ENCODE measurements at regions not wholly inside any gene's neighbourhood (a gene's known extent, or its start where the extent isn't known, plus 50 kb on each side); places are given as distances from the start of the nearest gene placed in this dataset.
"Not testable (repeated sequence)": the region's sequence is repeated elsewhere in the genome, so short reads cannot be mapped to it uniquely, and the experiment has no call there.

DNA sequence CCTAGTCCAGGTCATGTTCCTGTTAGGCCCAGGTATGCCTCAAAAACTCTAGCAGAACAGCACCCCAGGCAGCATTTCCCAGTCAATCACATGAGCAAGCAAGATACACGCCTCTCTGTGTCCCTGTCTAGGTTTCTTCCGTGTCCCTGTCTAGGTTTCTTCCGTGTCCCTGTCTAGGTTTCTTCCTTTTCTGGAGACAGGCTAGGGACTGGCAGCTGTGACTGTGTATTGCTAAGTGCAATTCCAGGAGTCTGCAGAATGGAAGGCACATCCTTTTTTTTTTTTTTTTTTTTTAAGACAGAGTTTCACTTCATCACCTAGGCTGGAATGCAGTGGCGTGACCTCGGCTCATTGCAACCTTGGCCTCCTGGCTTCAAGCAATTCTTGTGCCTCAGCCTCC is 77.6 kb downstream of the SETD4 start:
- FAIRE-seq (no peak), DNase-seq (ENCODE audit: low spot score in 2 of 2) (no peak)

DNA sequence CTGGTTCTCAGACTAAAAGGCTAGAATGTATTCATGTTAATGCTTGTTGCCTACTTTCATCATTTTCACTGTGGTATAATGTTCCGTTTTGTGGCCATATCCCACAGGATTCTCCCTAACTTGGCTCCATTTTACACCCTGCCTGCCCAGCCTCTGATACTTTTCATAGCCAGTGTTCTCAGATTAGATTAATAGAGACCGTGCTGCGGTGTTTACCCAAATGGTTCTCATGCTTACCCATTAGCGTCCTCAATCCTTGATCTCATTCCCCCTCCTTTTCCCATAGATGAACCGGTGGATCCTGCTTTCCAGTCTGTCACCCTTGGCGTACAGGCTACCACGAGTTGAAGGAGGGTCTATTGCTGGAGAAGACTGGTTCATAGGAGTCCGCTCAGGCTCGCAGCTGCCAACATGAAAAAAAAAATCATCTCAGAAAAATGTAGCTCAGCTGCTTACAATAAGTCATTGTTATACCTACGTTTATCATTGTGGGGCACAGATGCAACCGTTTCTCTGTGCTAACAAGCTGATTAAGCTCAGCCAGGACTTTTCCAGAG is 78.7 kb downstream of the SETD4 start:
- FAIRE-seq (no peak), DNase-seq (ENCODE audit: low spot score in 2 of 2) (no peak)

DNA sequence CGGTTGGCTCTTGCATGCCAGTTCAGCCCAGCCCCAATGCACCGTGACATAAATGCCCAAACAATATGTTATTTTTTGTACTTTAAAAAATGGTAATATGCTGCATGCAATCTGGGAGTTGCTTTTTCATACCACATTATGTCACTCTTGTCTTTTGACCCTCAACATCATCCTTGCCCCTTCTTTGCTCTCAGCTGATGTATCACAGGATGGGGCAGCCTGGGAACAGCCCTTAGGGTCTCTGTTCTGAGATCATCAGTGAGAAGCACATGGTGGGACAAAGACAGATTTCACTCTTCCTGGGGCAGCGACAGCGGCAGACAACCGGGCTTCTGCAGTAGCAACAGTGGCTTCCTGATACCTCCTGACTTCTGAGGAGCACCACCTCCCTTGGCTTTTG is 79.5 kb downstream of the SETD4 start:
- DNase-seq (ENCODE audit: low spot score in 2 of 2) (no peak), FAIRE-seq (no peak)

DNA sequence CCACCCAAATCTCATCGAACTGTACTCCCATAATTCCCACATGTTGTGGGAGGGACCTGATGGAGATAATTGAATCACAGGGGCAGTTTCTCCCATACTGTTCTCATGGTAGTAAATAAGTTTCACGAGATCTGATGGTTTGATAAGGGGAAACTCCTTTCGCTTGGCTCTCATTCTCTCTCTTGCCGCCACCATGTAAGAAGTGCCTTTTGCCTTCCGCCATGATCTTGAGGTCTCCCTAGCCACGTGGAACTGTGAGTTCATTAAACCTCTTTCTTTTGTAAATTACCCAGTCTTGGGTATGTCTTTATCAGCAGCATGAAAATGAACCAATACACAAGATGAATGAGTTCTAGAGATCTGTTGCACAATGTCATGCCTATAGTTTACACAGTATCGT is 82.5 kb downstream of the SETD4 start:
- not testable (repeated sequence) for FAIRE-seq; DNase-seq (ENCODE audit: low spot score in 2 of 2)

DNA sequence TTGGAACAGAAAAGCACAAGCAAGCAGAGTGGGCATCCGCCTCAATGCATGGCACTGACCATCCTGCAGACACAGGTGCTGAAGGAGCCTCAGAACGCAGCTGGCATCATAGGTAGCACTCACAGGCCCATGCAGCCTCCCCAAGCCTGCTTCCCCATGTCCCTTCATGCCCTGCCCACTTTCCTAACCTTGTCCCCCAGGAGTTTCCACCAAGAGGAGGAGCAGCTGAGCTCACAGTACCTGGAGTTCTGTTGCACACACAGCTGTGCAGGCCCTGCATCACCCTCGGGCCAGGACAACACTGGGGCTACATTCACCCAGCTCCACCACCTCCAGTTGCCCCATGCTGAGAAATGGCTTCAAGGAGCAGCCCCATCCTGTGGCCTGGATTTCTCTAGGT is 83.4 kb downstream of the SETD4 start:
- FAIRE-seq (no peak), DNase-seq (ENCODE audit: low spot score in 2 of 2) (no peak)

DNA sequence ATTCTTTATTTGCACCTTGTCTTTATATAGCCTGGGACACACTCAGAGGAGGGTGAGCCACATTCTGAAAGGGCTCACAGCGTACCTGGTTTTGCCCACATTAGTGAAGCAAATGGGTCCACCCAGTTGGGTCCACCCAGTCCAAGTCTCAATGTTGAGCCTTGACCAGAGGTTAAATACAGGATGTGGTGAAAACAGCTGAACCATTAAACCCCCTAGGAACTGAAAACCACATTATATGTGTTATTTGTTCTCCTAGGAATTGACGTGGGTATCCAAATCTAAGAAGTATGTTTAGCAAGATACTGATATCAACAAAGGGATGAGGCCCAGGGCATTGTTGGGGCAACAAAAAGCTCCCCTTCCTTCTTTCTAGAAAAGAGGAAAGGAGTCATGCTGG is 83.8 kb downstream of the SETD4 start:
- no peak for DNase-seq (ENCODE audit: low spot score in 2 of 2)
- FAIRE-seq, result no peak

DNA sequence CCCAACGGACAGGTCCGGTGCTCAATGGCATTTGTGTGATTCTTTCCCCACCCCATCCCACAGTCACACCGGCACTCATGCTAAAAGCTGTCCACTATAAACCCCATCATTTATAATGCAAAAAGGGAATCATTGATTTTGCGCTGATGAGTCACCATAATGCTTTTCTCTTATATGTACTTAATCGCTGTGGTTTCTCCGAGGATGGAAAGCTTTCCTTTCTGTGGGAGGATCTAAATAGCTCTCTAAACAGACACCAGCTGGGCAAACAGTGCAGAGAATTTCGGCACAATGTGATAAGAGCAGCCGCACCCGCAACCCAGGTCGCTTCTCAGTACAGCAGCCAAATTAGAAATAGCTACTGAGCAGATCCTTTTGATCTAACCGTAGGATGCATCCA is 85.6 kb downstream of the SETD4 start:
- no peak for FAIRE-seq
- no peak for DNase-seq (ENCODE audit: low spot score in 2 of 2)

DNA sequence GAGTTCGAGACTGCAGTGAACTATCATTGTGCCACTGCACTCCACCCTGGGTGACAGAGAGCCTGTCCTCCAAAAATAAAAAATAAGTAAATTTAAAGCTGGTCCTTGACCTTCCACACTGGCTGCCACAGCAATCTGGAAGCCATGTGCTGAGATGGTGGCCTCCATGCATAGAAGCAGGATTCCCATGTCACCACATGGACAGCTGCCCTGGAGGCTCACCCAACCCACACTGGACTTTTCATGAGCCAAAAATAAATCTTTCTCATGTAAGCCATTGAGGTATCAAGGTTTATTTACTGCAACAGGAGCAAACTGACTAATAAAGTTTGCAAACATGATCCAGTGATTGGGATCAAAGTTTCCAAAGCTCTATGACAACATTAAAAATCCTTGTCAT is 88.5 kb downstream of the SETD4 start:
- DNase-seq (ENCODE audit: low spot score in 2 of 2) (no peak), FAIRE-seq (no peak)

DNA sequence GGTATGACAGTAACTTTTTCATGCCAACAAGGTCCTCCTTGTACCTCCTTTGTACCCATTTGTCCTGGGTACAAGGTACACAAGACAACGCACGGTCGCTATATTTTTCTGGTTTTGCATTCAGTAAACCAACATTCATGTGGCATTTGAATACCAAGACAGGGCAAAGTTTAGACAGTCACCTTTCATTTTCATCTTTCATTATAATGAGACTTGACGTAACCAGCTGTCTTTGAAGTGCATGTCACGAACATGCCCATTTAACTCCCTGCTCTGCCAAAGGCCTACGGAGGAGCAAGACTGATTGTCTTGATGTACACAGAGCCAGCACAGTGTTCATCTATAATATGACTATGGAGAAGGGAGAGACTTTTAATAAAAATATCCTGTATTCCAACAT is 91.0 kb downstream of the SETD4 start:
- no peak for FAIRE-seq
- no peak for DNase-seq (ENCODE audit: low spot score in 2 of 2)

DNA sequence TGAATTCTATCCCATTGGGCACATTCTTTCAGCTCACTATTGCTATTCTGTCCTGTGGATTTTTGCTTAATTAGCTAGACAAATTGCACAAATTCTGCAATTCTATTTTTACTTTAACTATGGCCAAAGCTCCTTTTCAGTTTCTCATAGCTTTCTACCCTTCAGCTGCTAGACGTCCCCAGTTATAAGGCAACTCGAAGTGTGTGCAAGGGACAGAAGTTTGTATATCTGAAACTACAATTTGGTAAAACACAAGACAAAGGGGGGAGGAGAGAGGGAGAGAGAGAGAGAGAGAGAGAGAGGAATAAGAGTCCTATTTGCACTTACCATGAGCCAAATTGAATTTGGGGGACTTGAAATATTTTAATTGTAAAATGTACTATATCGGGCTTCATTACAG is 91.8 kb downstream of the SETD4 start:
- FAIRE-seq (no peak), DNase-seq (ENCODE audit: low spot score in 2 of 2) (no peak)

DNA sequence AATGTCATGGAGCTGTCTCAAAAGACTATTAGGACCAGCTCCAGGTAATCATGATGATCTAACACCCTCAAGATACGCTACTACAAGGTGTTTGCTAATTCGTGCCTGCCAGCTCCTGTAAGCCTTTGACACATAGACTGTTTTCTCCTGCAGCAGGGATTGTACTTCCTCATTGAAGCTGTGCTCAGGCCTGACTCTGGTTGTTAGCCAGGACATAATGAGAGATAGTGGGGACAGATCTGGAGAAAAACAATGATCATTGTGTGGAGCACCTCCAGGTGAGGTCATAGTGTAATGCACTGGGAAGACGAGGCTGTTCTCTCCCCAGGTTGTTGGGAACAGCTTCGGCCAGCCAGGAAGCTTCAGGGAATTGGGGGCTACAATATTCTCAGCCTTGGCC is 94.6 kb downstream of the SETD4 start:
- FAIRE-seq, result no peak
- no peak for DNase-seq (ENCODE audit: low spot score in 2 of 2)

DNA sequence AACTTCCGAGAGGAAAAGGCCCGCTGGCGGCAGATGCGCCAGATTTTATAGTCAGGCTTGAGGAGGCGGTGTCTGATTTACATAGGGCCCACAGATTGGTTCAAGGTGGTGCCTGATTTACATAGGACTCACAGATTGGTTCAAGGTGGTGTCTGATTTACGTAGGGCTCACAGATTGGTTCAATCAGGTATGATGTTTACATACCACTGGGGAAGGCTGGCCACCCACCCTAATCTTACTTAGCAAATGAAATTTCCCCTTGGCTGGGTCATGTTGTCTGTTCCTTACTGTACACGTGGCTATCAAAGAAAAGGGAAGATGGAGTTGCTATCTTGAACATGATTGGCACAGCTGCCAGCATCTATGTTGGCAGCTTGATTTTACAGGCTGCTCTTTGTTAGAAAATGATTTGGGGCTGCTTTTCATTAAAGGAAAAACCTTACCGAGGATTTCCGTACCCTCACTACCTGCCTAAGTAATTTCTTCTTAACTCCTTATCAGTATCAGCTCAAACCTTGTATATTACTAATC is 96.3 kb downstream of the SETD4 start:
- no peak for FAIRE-seq
- no peak for DNase-seq (ENCODE audit: low spot score in 2 of 2)

DNA sequence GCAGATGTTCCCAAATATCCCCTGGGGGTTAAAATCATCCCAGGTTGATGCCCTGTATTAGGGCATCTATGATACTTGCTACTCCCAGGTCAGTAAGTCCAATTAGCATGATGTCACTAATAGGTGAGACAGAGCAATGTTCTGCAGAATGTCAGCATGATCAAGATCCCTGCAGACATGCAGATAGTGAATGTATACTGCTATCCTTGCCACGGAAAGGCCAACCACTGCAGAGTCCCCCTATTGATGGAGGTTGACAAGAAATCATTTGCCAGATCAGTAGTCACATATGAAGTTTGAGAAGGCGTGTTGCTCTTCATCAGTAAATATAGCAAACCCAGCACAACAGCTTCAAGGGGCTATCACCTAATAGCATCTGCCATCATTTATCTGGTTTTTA is 97.4 kb downstream of the SETD4 start:
- DNase-seq (ENCODE audit: low spot score in 2 of 2) (no peak), FAIRE-seq (no peak)

DNA sequence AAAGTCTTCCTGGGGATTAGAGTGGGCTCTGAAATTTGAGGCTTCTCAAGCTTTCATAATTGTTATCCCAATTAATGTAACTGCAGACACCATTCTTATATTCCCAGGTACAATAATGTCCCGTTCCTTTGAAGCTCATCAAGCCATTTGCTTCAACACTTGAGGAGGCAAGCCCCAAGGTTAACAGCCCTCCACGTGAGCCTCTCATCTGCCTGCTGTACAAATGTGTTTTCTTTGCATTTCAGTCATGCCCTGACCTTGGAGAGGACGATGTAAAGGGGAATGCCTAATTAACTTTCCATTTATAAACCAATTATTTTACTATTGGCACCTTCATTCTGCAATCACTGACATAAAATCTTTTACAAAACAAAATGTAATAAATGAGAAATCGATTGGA is 106.3 kb downstream of the SETD4 start:
- no peak for FAIRE-seq
- no peak for DNase-seq (ENCODE audit: low spot score in 2 of 2)

DNA sequence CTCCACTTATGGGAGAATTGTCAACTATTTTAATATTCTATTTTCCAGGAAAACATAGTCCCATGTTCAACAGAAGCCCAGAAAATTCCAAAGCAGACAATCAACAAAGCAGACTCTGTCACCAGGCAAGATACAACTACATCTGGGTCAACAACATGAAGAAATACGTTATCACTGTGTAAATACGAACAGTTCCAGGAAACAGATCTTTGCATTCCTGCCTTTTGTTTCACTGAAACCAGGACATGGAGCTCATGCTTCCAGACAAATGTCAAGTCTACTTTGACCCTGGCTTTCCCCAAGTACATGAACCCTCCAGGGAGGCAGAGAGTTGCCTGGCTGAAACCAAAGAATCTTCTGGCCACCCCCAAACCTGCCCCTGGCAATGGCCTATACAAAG is 106.7 kb downstream of the SETD4 start:
- DNase-seq (ENCODE audit: low spot score in 2 of 2) (no peak), FAIRE-seq (no peak)

DNA sequence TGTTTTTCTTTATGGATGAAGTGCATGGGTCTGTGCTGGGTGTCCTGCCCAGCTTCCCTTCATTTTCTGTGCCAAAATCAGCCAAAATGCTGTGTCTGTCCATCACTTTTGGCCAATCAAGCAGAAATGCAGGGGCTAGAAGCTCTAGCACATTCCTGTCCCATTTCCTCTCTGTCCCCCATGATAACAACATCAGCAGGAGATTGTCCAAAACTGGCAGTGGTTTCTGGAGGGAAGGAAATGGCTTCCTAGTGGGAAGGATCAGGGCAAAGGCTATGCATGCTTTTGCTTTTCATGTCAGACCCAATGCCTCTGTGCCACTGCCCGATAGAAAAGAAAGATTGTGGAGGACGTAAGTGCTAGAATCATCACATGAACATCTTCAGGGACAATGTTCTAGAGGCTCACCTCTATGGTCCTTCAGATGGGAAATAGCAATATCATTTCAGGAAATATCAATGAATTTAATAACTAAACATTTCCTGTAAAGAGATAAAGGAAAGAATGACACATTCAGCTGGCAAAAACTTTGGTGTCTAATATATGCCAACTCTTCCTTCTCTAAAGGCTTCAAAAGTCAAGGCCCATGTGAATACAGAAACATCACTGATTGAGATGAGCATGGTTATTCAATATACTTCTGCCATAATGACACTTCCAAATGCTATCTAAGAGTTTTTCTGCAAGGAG is 107.5 kb downstream of the SETD4 start:
- FAIRE-seq, result no peak
- DNase-seq (ENCODE audit: low spot score in 2 of 2), result no peak

DNA sequence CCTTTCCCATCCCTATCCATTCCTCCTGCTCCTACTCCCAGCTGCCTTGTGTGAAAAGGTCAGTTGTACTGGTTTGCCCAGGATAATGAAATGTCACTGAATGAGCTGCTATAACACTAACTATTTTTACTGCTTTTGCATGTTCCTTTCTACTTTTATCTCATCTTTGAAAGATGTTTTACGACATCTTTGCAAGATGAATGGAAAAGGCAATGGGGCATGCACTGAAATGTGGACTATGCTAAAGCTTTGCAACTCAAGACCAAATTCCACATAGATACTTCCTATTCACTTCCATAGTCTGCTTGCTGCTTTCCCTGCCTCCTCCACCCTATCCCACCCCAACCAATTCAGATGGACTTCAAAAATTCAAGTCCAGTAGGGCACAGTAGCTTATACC is 111.3 kb downstream of the SETD4 start:
- FAIRE-seq (no peak), DNase-seq (ENCODE audit: low spot score in 2 of 2) (no peak)

DNA sequence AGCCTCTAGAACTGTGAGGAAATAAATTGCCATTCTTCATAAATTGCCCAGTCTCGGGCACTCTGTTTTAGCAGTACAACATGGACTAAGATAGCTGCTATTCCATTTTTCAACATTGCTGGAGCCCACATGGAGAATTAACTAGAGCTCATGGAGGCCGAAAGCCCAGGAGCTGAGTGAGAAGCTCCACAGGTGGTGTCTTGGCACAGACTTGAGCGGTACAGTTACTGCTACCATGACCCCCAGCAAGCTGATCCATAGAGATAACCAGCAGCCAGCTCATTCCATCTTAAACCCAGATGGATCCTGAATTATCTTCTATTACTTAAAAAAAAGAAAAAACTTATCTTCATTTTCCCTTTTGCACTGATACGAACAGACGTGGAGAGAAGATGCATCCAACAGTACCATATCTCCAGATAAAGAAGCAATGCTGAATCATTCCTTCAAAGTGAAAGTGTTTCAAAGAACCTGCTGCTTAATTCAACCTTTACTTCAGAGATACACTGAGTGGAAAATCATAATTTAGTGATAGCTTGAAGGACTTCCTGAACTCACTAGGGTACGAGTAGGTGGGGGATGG is 115.1 kb downstream of the SETD4 start:
- FAIRE-seq (no peak), DNase-seq (ENCODE audit: low spot score in 2 of 2) (no peak)

DNA sequence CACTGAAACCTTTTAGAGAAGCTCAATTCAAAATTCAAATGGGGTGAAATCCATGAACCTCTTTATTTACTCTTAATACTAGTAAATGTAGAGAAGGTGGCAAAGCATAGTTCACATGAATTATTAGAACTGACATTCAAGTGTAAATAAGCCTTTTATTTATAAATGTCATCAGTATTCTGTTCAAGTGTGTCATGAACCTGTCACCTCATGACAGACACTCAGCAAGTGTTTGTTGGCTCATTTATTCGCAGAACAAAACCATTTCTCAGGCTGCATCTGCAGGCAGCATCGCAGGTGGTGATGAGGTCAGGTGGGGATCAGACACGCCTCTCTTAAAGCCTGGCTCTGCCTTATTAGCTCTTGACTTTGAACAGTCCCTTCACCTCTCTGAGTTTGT is 116.6 kb downstream of the SETD4 start:
- FAIRE-seq (no peak), DNase-seq (ENCODE audit: low spot score in 2 of 2) (no peak)

DNA sequence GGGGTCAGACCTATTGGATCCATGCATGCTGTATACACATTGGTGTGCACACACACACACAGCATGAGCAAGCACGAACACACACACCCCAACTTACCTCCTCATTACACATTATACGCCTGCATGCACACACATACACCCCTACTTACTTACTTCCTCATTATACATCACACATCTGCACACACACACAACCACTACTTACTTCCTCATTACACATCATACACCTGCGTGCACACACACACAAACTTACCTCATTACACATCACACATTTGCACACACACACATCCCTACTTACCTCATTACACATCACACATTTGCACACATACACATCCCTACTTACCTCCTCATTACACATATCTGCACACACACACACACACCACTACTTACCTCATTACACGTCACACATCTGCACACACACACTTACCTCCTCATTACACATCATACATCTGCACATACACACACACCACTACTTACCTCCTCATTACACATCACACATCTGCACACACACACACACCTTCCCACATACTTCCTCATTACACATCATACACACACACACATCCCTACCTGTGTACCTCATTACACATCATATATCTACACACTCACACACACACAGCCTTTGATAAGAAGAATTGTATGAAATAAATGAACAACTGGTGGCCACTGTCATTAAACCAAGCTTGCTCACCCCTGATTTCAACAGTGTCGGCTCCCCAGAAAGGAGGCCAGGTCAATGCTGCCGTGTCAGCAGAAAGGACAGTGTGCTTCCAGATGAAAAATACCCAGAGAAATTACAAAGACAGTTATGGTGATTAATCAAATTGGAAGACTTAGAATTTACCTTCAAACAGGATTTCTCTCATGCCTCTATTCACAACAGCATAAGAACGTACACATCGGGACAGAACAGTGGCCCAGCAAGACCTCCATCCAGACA is 117.8 kb downstream of the SETD4 start:
- FAIRE-seq, result no peak
- no peak for DNase-seq (ENCODE audit: low spot score in 2 of 2)
